ENCODE measurements at regions not wholly inside any gene's neighbourhood (a gene's known extent, or its start where the extent isn't known, plus 50 kb on each side); places are given as distances from the start of the nearest gene placed in this dataset.

- TF ChIP-seq POLR2AphosphoS5 (IDR thresholded peaks at IDR 0.05) (no peak), CTCF (IDR thresholded peaks at IDR 0.05) (no peak)
Measured at GRCh38 chr6:25042536-25042935, 106.8 kb upstream of the RIPOR2 start.
